Tibial nerve (tissue), 4 donors: ENCODE measurements at regions not wholly inside any gene's neighbourhood (a gene's known extent, or its start where the extent isn't known, plus 50 kb on each side); places are given as distances from the start of the nearest gene placed in this dataset.

Experiments
- DNase-seq, 2 donors: peaks; one replicate each; pipeline ENCODE4 v3.0.0-alpha.2; 2019; ENCODE audit warnings: low spot score in 2 of 2
- H3K27ac ChIP-seq, 4 donors: fragments of 200-600 bp; sonication (generic) in 3 of 4; one replicate each; pipeline ENCODE4 v1.5.1; 2017 to 2019; ENCODE audit warnings: mild to moderate bottlenecking in 1 of 4
- H3K27me3 ChIP-seq, 2 donors: fragments of 200-600 bp; sonication (generic) in 1 of 2; one replicate each; pipeline versions ENCODE4 v1.5.1 to v1.6.0; 2017 to 2019
- H3K36me3 ChIP-seq, 3 donors: fragments of 200-600 bp; sonication (generic); one replicate each; pipeline ENCODE4 v1.5.1; 2018 to 2019
- H3K4me1 ChIP-seq, 4 donors: fragments of 200-600 bp; sonication (generic) in 3 of 4; one replicate each; pipeline ENCODE4 v1.5.1; 2017 to 2019
- H3K4me3 ChIP-seq, 4 donors: fragments of 200-600 bp; sonication (generic) in 3 of 4; one replicate each; pipeline ENCODE4 v1.5.1; 2017 to 2019; ENCODE audit warnings: mild to moderate bottlenecking in 1 of 4, moderate library complexity in 1 of 4
- H3K9me3 ChIP-seq, 4 donors: fragments of 200-600 bp; sonication (generic) in 3 of 4; one replicate each; pipeline ENCODE4 v1.5.1; 2017 to 2019
- EP300 ChIP-seq, 2 donors: sonication (generic); formaldehyde crosslinking; IDR thresholded peaks; one replicate each; pipeline ENCODE4 v1.6.1; 2017; ENCODE audit warnings: antibody characterized with exemption in 2 of 2, mild to moderate bottlenecking in 1 of 2
- POLR2A ChIP-seq, 2 donors: fragments of 450-650 bp; IDR thresholded peaks; one replicate each; pipeline ENCODE4 v1.6.1; 2017; ENCODE audit warnings: antibody characterized with exemption in 2 of 2, mild to moderate bottlenecking in 2 of 2, moderate library complexity in 2 of 2
- WGBS, 2 donors: methylation state at CpG; one replicate each; pipeline ENCODE4 v1.1.5; 2018; 5-methylcytosine and 5-hydroxymethylcytosine counted together
- TF ChIP-seq, protein P1 (sequence below), 5 experiments: fragments of 200-600 bp in 3 of 5; fragments of 450-650 bp in 2 of 5; sonication (generic) in 3 of 5; IDR thresholded peaks; one replicate each; pipeline ENCODE4 v1.5.1; 2016 to 2019; ENCODE audit warnings: antibody characterized with exemption in 5 of 5, mild to moderate bottlenecking in 3 of 5, moderate library complexity in 2 of 5

DNA sequence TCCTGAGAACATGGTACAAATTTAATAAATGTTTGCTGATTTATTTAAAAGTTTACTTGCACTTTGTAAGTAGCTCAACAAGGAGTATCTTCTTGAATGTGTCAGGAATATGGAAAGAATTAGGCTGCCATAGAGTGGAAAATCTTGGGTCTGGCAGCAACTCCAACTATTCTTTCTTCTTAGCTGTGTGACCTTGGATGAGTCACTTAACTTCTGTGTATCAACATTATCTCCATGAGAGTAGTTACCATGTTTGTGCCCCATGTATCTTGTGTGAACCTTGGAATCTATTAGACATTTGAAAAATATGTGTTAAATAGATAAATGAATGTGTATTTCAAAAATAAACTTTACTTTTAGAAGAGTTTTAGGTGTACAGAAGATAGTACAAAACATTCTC is 348.8 kb downstream of the GBA3 start:
- Histone ChIP-seq H3K27me3 (peaks cover 0 to 2% of the 10 kb centered on the region in 2 donors), H3K9me3 (no peaks in the 10 kb centered on the region), H3K27ac (no peak overlapping the region), H3K4me3 (no peak overlapping the region), H3K4me1 (no peaks in the 10 kb centered on the region), H3K36me3 (no peaks in the 10 kb centered on the region)
- TF ChIP-seq POLR2A (IDR thresholded peaks at IDR 0.05) (no peak), EP300 (IDR thresholded peaks at IDR 0.05) (no peak)
- TF ChIP-seq, protein P1, sequence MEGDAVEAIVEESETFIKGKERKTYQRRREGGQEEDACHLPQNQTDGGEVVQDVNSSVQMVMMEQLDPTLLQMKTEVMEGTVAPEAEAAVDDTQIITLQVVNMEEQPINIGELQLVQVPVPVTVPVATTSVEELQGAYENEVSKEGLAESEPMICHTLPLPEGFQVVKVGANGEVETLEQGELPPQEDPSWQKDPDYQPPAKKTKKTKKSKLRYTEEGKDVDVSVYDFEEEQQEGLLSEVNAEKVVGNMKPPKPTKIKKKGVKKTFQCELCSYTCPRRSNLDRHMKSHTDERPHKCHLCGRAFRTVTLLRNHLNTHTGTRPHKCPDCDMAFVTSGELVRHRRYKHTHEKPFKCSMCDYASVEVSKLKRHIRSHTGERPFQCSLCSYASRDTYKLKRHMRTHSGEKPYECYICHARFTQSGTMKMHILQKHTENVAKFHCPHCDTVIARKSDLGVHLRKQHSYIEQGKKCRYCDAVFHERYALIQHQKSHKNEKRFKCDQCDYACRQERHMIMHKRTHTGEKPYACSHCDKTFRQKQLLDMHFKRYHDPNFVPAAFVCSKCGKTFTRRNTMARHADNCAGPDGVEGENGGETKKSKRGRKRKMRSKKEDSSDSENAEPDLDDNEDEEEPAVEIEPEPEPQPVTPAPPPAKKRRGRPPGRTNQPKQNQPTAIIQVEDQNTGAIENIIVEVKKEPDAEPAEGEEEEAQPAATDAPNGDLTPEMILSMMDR (IDR thresholded peaks at IDR 0.05), result no peak
- DNase-seq, result no peak

DNA sequence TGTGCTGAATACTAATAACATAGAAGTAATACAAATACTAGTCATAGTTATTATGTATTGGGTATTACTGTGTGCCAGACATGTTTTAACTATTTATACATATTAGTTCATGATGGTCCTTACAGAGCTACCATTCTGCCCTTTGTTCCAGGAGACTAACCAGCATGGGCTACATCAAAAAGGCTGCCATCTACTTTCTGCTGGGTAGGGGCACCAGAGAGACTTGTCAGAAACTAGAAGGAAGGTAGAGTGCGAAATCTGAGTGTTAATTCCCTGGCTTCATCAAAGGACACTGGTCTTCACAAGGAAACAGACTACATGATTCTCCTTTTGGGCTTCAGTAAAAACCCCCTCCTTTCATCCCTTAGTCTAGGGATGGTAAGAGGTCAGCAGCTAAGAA is 347.8 kb downstream of the GBA3 start:
- Histone ChIP-seq H3K4me1 (no peaks in the 10 kb centered on the region), H3K27me3 (peaks cover 0 to 2% of the 10 kb centered on the region in 2 donors), H3K9me3 (no peaks in the 10 kb centered on the region), H3K4me3 (no peak overlapping the region), H3K27ac (no peak overlapping the region), H3K36me3 (no peaks in the 10 kb centered on the region)
- DNase-seq, result no peak
- 93 to 100% methylated on average over 1 of the region's 1 CpG for WGBS, 2 donors
- TF ChIP-seq EP300 (IDR thresholded peaks at IDR 0.05), result no peak
- TF ChIP-seq, protein P1 (IDR thresholded peaks at IDR 0.05), result no peak
- no peak for TF ChIP-seq POLR2A (IDR thresholded peaks at IDR 0.05)

DNA sequence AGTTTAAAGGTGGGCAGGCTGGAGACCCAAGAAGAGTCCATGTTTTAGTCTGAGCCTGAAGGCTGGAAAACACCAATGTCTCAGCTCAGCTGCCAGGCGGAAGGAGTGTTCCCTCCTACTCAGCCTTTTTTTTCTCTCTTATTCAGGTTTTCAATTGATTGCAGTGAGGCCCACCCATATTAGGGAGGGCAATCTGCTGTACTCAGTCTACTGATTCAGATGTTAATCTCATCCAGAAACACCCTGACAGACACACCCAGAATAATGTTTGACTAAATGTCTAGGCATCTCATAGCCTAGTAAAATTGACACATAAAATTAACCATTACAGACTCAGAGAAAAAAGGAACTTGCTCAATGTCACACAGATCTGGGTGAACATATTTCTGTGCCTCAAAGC is 347.1 kb downstream of the GBA3 start:
- H3K27ac ChIP-seq, result no peak overlapping the region
- H3K4me3 ChIP-seq, result no peak overlapping the region
- TF ChIP-seq EP300 (IDR thresholded peaks at IDR 0.05) (no peak), POLR2A (IDR thresholded peaks at IDR 0.05) (no peak)
- H3K9me3 ChIP-seq, result no peaks in the 10 kb centered on the region
- H3K4me1 ChIP-seq, result no peaks in the 10 kb centered on the region
- no peak for DNase-seq
- no peaks in the 10 kb centered on the region for H3K36me3 ChIP-seq
- 46 to 48% methylated on average over 1 of the region's 1 CpG for WGBS, 2 donors
- peaks cover 0 to 2% of the 10 kb centered on the region in 2 donors for H3K27me3 ChIP-seq

DNA sequence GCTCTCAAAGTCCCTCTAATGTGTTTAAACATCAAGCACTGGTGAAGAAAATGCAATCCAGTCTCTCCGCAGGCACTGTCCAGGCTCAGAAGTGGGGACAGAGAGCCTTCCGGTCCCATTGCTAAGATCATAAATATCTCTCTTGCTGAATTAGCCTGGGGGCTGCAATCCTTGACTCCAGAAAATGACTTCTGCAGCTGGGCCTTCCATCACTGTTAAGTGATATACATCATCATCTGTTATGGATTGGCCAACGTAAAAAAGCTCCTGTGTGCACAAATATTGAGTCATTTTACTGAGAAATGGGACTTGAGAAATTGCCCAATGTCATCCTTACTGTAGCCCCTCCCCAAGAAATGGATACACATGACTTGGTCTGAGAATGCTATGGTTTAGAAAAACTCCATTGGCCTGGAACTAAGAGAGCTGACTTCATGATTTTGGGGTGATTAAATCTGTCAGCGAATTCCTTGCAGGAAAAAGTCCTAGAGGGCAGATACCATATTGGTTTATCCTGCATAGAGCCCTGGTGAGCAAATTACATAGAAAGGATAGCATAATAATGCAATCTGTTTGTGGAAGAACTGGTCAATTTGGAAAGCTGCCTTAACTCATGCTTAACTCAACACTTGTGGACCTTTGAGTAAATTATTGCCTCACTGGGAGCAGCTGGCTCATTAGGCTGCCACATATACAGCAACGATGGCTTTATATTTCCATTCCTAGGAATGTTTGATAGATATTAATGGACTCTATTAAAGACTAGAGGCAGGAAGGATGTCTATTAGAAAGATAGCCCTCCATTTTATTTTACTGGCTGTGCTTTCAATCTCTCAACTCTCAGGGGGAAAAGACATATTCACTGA is 346.1 kb downstream of the GBA3 start:
- H3K4me1 ChIP-seq, result no peaks in the 10 kb centered on the region
- no peak for DNase-seq
- no peaks in the 10 kb centered on the region for H3K36me3 ChIP-seq
- no peaks in the 10 kb centered on the region for H3K9me3 ChIP-seq
- no peak overlapping the region for H3K4me3 ChIP-seq
- no peak overlapping the region for H3K27ac ChIP-seq
- 59 to 70% methylated on average over 5 of the region's 5 CpGs for WGBS, 2 donors
- H3K27me3 ChIP-seq, result no peaks in the 10 kb centered on the region
- TF ChIP-seq, protein P1 (IDR thresholded peaks at IDR 0.05), result no peak
- TF ChIP-seq POLR2A (IDR thresholded peaks at IDR 0.05), result no peak
- TF ChIP-seq EP300 (IDR thresholded peaks at IDR 0.05), result no peak

DNA sequence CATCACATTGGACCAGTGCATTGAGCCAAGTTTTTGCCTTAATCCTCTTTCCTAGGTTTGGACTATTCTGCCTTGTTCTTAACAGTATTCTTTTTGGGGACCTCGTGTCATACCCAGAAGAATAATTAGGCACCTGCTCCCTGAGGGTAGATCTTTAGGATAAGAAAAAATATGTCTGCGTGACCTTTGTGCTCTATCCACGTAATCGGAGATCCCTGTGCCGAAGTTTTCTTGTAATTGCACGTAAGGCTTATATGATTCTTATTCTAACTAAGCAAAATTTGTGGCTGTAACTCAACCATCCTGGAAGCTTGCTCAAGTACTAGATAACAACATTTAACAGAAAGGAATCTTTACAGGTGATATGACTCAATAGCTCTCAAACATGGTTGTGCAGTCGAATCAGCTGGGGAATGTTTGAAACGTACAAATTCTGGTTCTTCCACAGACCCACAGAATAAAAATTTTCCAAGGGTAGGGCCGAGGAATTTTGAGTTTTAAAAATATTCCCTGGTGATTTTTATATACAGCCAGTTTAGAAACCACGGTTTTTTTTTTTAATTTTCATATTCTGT is 344.3 kb downstream of the GBA3 start:
- DNase-seq, result no peak
- 83 to 85% methylated on average over 10 of the region's 10 CpGs for WGBS, 2 donors
- Histone ChIP-seq H3K4me3 (no peak overlapping the region), H3K4me1 (no peaks in the 10 kb centered on the region), H3K27me3 (no peaks in the 10 kb centered on the region), H3K9me3 (no peaks in the 10 kb centered on the region), H3K27ac (no peak overlapping the region), H3K36me3 (no peaks in the 10 kb centered on the region)
- TF ChIP-seq EP300 (IDR thresholded peaks at IDR 0.05), result no peak
- TF ChIP-seq, protein P1 (IDR thresholded peaks at IDR 0.05), result no peak
- no peak for TF ChIP-seq POLR2A (IDR thresholded peaks at IDR 0.05)
